K562 (cell line): ENCODE measurements at regions not wholly inside any gene's neighbourhood (a gene's known extent, or its start where the extent isn't known, plus 50 kb on each side); places are given as distances from the start of the nearest gene placed in this dataset.

Source experiments
- ILK ChIP-seq: fragments of 450-650 bp; IDR thresholded peaks from 2 replicates; pipeline ENCODE4 v1.6.1; 2016; ENCODE audit warnings: missing genetic modification characterization, low read depth, mild to moderate bottlenecking, missing compliant biosample characterization, moderate library complexity, borderline replicate concordance
- NELFE ChIP-seq: IDR thresholded peaks from 2 replicates; pipeline ENCODE4 v1.6.1; 2011; ENCODE audit warnings: mild to moderate bottlenecking; ENCODE audit not compliant: insufficient read depth, insufficient read length
- SMC3 ChIP-seq: conservative IDR thresholded peaks from 2 replicates; pipeline ENCODE4 v1.6.1; 2011; ENCODE audit warnings: low read depth, low read length, improper control_type of control experiment; ENCODE audit not compliant: insufficient read depth
- SOX6 ChIP-seq: fragments of 450-650 bp; IDR thresholded peaks from 2 replicates; pipeline ENCODE4 v1.6.1; 2014; ENCODE audit warnings: mild to moderate bottlenecking
- ZBTB34 ChIP-seq: fragments of 250-450 bp; sonication (Bioruptor Pico); IDR thresholded peaks from 2 replicates; pipeline ENCODE4 v1.8.0; 2021; ENCODE audit warnings: mild to moderate bottlenecking, moderate library complexity
- ZNF318 ChIP-seq, 2 experiments: fragments of 450-650 bp; IDR thresholded peaks; 2 replicates each; pipeline ENCODE4 v1.6.1; 2016; ENCODE audit warnings: mild to moderate bottlenecking in 2 of 2, borderline replicate concordance in 1 of 2, low read depth in 1 of 2, moderate library complexity in 1 of 2
- ZNF764 ChIP-seq: fragments of 250-450 bp; sonication (Bioruptor Pico); IDR thresholded peaks from 2 replicates; pipeline ENCODE4 v1.4.0; 2020; ENCODE audit warnings: low read depth, mild to moderate bottlenecking, moderate library complexity

DNA sequence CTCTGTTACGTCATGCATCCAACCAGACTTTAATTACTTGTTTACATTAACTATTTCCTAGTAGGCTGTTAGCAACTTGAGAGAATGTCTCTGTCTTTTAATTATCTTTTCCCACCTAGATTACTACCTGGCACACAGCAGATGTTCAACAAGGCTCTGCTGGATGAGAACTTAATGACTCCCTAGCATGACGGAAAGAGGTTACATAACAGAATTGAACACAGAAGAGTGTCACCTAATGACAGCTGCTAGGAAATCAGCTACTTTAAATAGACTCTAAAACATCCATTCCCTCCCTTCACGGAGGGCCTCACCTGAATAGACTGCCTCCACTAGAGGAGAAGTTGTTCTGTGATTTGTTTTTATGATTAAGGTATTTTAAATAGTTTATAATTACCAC lies 110.8 kb downstream of the TEX29 start (continued):
- TF ChIP-seq ZNF318 (IDR thresholded peaks at IDR 0.05; ENCODE audit: borderline replicate concordance in 1 of 2, low read depth in 1 of 2) (no peak), SMC3 (no peak), SOX6 (no peak), ZBTB34 (CRISPR knock-in tag) (no peak), ILK (no peak), ZNF764 (no peak), NELFE (no peak)
